GM12873 (cell line): ENCODE measurements at regions not wholly inside any gene's neighbourhood (a gene's known extent, or its start where the extent isn't known, plus 50 kb on each side); places are given as distances from the start of the nearest gene placed in this dataset.

Experiments used
- CTCF ChIP-seq: IDR thresholded peaks from 2 replicates; pipeline ENCODE4 v1.5.1; 2012; ENCODE audit warnings: low read depth, mild to moderate bottlenecking, moderate library complexity, low read length, control low read depth; ENCODE audit not compliant: insufficient read depth; ENCODE audit errors: missing control alignments

DNA sequence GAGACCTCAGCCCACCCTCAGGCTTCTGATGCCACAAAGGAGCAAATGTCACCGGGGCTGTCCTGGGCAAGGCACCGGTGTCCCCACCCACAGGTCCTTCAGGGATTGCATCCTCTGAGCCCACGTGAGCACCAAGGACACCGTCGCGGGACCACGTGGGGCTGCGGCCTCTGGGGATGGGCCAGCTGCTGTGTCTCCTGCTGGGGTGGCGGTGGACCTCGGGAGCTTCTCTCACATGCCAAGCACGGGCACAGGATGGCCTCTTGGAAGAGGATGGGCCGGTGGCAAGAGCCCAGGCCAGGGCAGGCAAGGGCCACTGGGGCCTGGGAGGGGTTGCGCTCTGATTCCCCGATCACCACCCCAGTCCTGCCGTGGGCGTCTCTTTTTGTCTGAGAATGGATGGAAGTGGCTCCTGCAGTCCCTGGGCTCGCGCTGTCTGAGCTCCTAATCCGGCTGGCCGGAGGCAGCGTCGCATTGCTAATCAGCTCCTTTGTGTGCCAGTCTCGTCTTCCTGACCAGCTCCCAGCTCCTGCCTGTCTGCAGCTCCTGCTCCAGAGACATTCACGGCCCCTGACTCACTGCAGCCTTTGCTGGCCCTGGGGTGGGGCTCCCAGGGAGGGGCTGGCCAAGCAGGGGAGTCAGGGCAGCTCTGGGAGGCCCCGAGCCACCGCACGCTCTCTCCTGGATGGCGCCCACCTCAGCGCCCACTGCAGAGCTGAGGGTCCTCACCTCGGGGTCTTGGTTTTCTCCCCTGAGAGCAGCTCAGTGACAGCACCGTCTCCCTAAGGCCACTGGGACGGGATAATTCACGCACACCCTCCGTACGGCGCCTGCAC, 146.7 kb downstream of the CTTN start:
- no peak for TF ChIP-seq CTCF

DNA sequence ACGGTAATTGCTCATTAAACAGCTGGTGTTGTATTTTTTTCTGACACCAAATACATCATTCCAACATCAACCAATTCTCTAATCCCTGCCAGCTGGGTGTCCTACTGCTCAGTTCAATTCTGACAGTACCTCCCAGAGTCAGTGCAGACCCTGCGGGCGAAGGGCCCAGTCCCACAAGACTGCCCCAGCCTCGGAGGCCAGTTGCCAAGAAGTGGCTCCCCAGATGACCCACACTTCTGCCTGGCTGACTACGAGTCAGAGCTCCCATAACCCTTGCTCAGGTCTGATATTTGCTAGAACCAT, 147.2 kb downstream of the CTTN start:
- TF ChIP-seq CTCF: no peak

DNA sequence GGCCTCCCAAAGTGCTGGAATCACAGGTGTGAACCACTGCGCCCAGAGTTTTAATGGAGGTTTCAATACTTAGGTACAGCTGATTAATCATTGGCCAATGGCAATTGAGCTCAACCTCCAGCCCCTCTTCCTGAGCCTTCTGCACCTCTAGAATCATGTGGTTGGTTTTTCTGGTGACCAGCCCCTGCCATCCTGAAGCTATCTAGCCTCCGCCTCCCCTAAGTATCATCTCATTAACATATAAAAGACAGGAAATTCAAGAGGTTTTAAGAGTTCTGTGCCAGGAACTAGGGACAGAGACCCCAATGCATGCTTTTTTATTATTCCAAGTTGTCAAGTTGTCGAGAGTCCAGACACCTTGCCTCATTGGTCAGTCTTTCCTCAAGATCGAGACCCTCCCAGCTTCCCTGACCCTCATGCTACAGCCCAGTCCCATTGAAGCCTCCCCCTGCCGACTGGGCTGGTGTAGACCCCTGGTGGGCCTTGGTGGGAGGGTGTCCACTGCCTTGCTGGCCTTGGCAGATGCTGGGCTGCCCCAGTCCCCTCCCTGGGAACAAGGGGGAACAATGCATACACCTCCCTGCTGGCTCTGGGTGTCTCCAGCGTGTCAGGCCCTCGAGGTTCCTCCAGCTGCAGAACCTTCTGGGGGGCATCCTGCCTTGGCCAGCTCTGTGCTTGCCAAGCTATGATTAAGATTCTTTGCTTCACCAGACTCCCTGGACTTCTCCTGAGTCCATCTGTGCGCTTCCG, 148.0 kb downstream of the CTTN start:
- no peak for TF ChIP-seq CTCF

GRCh38 chr11:70547386-70547785, 149.1 kb downstream of the CTTN start:
- TF ChIP-seq CTCF: no peak

DNA sequence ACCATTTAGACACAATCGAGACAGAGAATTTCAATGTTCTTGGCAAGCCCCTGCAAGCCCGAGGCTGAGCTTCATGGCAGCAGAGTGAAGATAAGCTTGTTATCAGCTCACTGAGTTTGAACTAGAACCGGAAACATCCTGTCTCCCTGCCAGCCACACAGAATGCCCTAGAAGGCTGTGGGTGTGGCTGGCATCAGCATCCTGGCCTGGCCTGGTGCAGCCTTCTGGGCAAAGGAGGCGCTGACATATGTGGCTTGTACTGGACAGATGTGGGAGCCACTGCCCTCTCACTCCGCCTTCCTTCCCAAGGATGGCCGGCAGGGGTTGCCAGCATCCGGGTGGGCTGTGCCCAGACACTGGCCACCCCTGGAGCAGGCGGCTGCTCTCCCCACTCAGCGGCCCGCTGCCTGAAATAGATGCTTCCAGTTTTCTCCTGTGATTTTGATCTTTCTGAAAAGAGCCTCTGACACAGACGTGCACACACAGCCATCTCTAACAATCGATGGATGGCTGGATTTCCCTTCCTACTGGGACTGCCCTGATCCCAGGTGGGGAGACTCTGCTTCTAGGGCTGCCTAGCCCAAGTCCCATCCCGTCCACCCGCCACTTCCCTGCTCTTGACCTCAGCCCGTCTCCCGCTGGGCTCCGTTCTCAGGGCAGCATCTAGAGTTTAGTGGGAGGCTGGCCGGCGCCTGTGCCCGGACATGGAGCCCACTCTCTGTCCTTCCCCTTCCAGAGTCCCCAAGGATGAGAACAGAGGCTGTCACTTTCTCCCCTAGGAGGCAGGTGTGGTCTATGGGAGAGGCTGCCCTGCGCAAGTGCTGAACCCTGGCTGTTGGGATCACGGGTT, 149.7 kb downstream of the CTTN start:
- TF ChIP-seq CTCF: no peak

DNA sequence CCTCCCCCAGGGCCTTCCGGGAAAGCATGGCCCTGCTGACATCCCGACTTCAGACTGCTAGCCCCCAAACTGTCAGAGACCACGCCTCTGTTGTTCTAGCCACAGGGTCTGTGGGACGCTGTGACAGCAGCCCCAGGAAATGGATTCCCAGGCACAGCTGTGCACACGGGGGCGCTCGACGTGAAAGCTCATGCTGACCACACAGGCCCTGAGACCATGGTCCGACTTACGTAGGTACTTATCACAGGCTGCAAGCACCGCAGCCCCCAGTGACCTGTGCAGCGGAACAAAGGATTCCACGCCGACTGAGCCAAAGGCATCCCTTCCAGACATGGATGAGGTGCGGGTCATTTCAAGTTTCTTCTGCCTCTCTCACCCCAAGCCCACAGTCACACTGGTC, 150.6 kb downstream of the CTTN start:
- TF ChIP-seq CTCF: no peak

DNA sequence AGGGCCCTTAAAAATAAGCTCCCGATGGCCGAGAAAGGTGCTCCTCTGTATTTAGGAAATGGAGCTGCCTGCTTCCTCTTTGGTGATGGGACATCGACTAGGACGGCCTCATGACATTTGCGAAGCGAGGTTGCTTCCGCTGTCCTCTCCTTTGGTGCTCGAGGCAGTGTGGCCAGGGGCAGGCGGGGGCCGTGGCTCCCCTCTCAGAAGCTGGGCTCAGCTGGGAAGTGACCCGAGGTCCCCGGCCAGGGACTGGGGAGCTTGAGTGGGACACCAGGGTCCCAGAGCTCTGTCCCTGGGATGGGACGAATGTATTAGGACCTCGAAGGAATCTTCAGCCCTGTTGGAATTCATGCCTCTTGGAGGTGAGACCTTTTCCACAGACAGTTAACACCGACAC, 151.1 kb downstream of the CTTN start:
- no peak for TF ChIP-seq CTCF
